K562 (cell line): ENCODE measurements at regions not wholly inside any gene's neighbourhood (a gene's known extent, or its start where the extent isn't known, plus 50 kb on each side); places are given as distances from the start of the nearest gene placed in this dataset.

ENCODE experiments used
- ATAC-seq: fragments of 200-7000 bp; cut with Tn5 transposase; 3 replicates; pipeline ENCODE4 v1.9.1; 2020; ENCODE audit warnings: moderate library complexity
- BruUV-seq: library from RNA; stranded (reverse); fragments of 400-500 nt; replicated peaks from 2 replicates; lab custom pipeline; 2021; lab: Mats Ljungman, UMichigan
- CTCF ChIA-PET: fragments of 300-600 bp; formaldehyde crosslinking; extraction: SDS; loops from one replicate; lab custom pipeline; 2021; ENCODE audit warnings: low intra/inter-chr PET ratio; lab: Yijun Ruan, JAX
- POLR2A ChIA-PET: fragments of 300-600, 350-650 bp; sonication (Branson Sonifier 250); formaldehyde crosslinking; extraction: SDS; loops from one replicate; lab custom pipeline; 2021; ENCODE audit warnings: antibody characterized with exemption, inconsistent platforms; lab: Yijun Ruan, JAX
- DNase-seq, 4 experiments: peaks; one replicate each; pipeline versions ENCODE4 v3.0.0 to v3.0.0-alpha.2; 2011 to 2018; ENCODE audit warnings: low spot score in 3 of 4, mixed read lengths in 3 of 4; ENCODE audit errors: extremely low read depth in 1 of 4
- FAIRE-seq: peaks from 2 replicates; lab custom pipeline; 2011; peaks lifted over from hg19 to GRCh38; lab: Jason Lieb, UNC
- H2AFZ ChIP-seq: 2 replicates; pipeline ENCODE4 v1.6.0; 2011; ENCODE audit warnings: low read depth, low read length, control low read depth, inconsistent platforms
- H3K27ac ChIP-seq: fragments of 200-600 bp; 3 replicates; pipeline ENCODE4 v1.8.0; 2011; ENCODE audit warnings: low read depth, mild to moderate bottlenecking, control low read depth, inconsistent platforms, low read length, moderate library complexity, mixed read lengths; ENCODE audit errors: extremely low read depth
- H3K27me3 ChIP-seq, 2 experiments: fragments of 300-600 bp in 1 of 2; 2 replicates in 1 of 2; 3 replicates in 1 of 2; pipeline versions ENCODE4 v1.6.0 to v1.8.0; 2011; ENCODE audit warnings: inconsistent platforms in 2 of 2, low read length in 2 of 2, mild to moderate bottlenecking in 1 of 2, mixed read lengths in 1 of 2, moderate library complexity in 1 of 2; ENCODE audit not compliant: control insufficient read depth in 2 of 2, insufficient read depth in 2 of 2
- H3K36me3 ChIP-seq: fragments of 300-600 bp; 3 replicates; pipeline ENCODE4 v1.8.0; 2011; ENCODE audit warnings: mild to moderate bottlenecking, low read length, inconsistent platforms; ENCODE audit not compliant: control insufficient read depth, insufficient read depth
- H3K4me1 ChIP-seq, 2 experiments: fragments of 200-600 bp in 1 of 2; replicated peaks in 1 of 2; 2 replicates in 1 of 2; 3 replicates in 1 of 2; pipeline versions ENCODE4 v1.5.1 to v1.8.0; 2011; ENCODE audit warnings: inconsistent platforms in 2 of 2, low read length in 2 of 2, mild to moderate bottlenecking in 1 of 2, mixed read lengths in 1 of 2, moderate library complexity in 1 of 2; ENCODE audit not compliant: control insufficient read depth in 2 of 2, insufficient read depth in 2 of 2
- H3K4me2 ChIP-seq: 2 replicates; pipeline ENCODE4 v1.6.1; 2011; ENCODE audit warnings: low read length, control low read depth, inconsistent platforms, mixed read lengths; ENCODE audit not compliant: insufficient read depth
- H3K4me3 ChIP-seq: fragments of 200-600 bp; sonication (generic), shearing (Covaris generic); 2 replicates; pipeline ENCODE4 v1.5.1; 2016; ENCODE audit warnings: control low read depth, inconsistent platforms
- H3K79me2 ChIP-seq: fragments of 200-600 bp; 3 replicates; pipeline ENCODE4 v1.8.0; 2011; ENCODE audit warnings: low read length, inconsistent platforms; ENCODE audit not compliant: control insufficient read depth, insufficient read depth
- H3K9ac ChIP-seq, 2 experiments: 2 replicates each; pipeline versions ENCODE4 v1.6.0 to v1.6.1; 2011; ENCODE audit warnings: low read depth in 2 of 2, low read length in 2 of 2, control low read depth in 1 of 2, inconsistent platforms in 1 of 2, mild to moderate bottlenecking in 1 of 2, mixed read lengths in 1 of 2; ENCODE audit not compliant: insufficient read depth in 1 of 2
- H3K9me1 ChIP-seq: one replicate; pipeline ENCODE4 v1.6.0; 2011; ENCODE audit warnings: inconsistent platforms, mild to moderate bottlenecking, low read length, moderate library complexity; ENCODE audit not compliant: control insufficient read depth, insufficient read depth
- H3K9me3 ChIP-seq: replicated peaks from 2 replicates; pipeline ENCODE4 v1.5.1; 2011; ENCODE audit warnings: low read depth, low read length, inconsistent platforms; ENCODE audit not compliant: control insufficient read depth, insufficient read depth
- H4K20me1 ChIP-seq: replicated peaks from 2 replicates; pipeline ENCODE4 v1.6.1; 2011; ENCODE audit warnings: low read length, inconsistent platforms, mixed read lengths; ENCODE audit not compliant: control insufficient read depth, insufficient read depth
- CCNT2 ChIP-seq: IDR thresholded peaks from 2 replicates; pipeline ENCODE4 v1.6.1; 2011; ENCODE audit warnings: borderline replicate concordance, low read depth, mild to moderate bottlenecking, moderate library complexity, mixed read lengths, low read length; ENCODE audit not compliant: insufficient read length; ENCODE audit errors: extremely low read depth
- PHF20 ChIP-seq: fragments of 450-650 bp; IDR thresholded peaks from 2 replicates; pipeline ENCODE4 v1.6.1; 2018; ENCODE audit not compliant: partially characterized antibody
- SMAD4 ChIP-seq: fragments of 250-450 bp; sonication (Bioruptor Pico); conservative IDR thresholded peaks from 2 replicates; pipeline ENCODE4 v1.8.0; 2021; ENCODE audit warnings: inconsistent platforms, mild to moderate bottlenecking, moderate library complexity
- ZNF133 ChIP-seq: fragments of 250-450 bp; sonication (Bioruptor Pico); IDR thresholded peaks from 2 replicates; pipeline ENCODE4 v1.4.0; 2020; ENCODE audit warnings: mild to moderate bottlenecking
- WGBS: fragments of 100-300 bp; shearing (Covaris generic); methylation state at CpG from one replicate; pipeline ENCODE4 v1.1.6; 2016; ENCODE audit warnings: low coverage, mixed read lengths; ENCODE audit not compliant: insufficient coverage; ENCODE audit errors: missing lambda C conversion rate; 5-methylcytosine and 5-hydroxymethylcytosine counted together
- in situ Hi-C: fragments of 300-500 bp; cut with MboI; formaldehyde crosslinking; loops from 4 replicates; pipeline ENCODE4 v1.15.0; 2018; ENCODE audit warnings: inconsistent platforms, mixed read lengths
- intact Hi-C: fragments of 100-400 bp; cut with micrococcal nuclease; formaldehyde crosslinking; loops from 2 replicates; pipeline ENCODE4 v1.14.2; 2022
- TF ChIP-seq, protein P1 (sequence below): IDR thresholded peaks from 3 replicates; pipeline ENCODE4 v1.6.1; 2011; ENCODE audit warnings: borderline replicate concordance, mild to moderate bottlenecking, moderate library complexity; ENCODE audit not compliant: insufficient read length; ENCODE audit errors: extremely low read depth

DNA sequence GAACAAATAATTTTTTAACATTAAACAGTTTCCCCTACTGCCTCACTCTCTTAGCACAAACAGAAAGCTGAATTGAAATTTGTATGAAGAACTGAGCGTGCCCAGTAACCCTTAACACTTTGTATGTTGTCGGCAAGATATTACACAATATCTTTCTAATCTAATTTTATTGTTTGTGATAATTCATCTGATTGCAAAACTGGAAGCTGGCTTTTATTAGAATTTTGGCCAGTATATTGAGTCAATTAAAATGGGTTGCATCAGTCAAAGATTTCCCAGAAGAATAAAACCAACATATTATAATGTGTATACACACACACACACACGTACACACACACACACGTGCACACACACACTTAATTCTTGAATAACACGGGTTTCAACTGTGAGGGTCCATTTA lies 2332.1 kb downstream of the PCDH7 start:
- Histone ChIP-seq H3K9ac (no peak overlapping the region), H4K20me1 (no peaks in the 10 kb centered on the region), H2AFZ (no peak overlapping the region), H3K79me2 (no peaks in the 10 kb centered on the region), H3K9me1 (no peaks in the 10 kb centered on the region), H3K27me3 (no peaks in the 10 kb centered on the region), H3K27ac (no peak overlapping the region), H3K4me1 (no peaks in the 10 kb centered on the region), H3K4me2 (no peak overlapping the region), H3K4me3 (no peak overlapping the region), H3K36me3 (no peaks in the 10 kb centered on the region), H3K9me3 (no peaks in the 10 kb centered on the region)
- BruUV-seq = no TSS peak
- ATAC-seq (no peak), FAIRE-seq (no peak), DNase-seq (no peak)
- ChIA-PET POLR2A (interaction anchor here (0.6 kb wide), 1 partner anchor 183 kb away, joined by 7 read pairs; no protein-coding TSS in a partner anchor), CTCF (no interaction called here)
- 2% methylated on average over 5 of the region's 5 CpGs for WGBS
- no peak for TF ChIP-seq ZNF133 (CRISPR knock-in tag)
- TF ChIP-seq, protein P1, sequence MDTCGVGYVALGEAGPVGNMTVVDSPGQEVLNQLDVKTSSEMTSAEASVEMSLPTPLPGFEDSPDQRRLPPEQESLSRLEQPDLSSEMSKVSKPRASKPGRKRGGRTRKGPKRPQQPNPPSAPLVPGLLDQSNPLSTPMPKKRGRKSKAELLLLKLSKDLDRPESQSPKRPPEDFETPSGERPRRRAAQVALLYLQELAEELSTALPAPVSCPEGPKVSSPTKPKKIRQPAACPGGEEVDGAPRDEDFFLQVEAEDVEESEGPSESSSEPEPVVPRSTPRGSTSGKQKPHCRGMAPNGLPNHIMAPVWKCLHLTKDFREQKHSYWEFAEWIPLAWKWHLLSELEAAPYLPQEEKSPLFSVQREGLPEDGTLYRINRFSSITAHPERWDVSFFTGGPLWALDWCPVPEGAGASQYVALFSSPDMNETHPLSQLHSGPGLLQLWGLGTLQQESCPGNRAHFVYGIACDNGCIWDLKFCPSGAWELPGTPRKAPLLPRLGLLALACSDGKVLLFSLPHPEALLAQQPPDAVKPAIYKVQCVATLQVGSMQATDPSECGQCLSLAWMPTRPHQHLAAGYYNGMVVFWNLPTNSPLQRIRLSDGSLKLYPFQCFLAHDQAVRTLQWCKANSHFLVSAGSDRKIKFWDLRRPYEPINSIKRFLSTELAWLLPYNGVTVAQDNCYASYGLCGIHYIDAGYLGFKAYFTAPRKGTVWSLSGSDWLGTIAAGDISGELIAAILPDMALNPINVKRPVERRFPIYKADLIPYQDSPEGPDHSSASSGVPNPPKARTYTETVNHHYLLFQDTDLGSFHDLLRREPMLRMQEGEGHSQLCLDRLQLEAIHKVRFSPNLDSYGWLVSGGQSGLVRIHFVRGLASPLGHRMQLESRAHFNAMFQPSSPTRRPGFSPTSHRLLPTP = no peak
- intact Hi-C loops (no loop called here), in situ Hi-C loops (no loop called here)

DNA sequence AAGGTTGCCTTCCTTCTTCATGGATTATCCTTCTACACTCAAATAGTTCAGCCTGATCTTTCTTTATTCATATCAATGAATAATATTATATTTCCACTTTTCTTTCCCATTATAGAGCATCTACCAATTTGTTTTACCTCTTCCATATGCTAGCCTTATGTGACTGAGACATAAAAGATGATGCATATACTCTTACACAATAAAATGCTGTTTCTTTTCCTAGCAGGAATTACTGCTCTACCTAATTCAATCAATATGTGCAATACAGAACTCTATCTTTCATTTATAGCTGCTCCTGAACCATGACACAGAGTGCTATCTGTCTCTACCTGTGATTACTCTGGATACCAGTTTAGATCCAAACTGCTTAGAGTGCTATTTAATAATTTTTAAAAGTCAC lies 2334.0 kb downstream of the PCDH7 start:
- Histone ChIP-seq H3K27ac (no peak overlapping the region), H3K9me1 (no peaks in the 10 kb centered on the region), H3K4me2 (no peak overlapping the region), H4K20me1 (no peaks in the 10 kb centered on the region), H3K4me3 (no peak overlapping the region), H3K27me3 (no peaks in the 10 kb centered on the region), H3K9me3 (no peaks in the 10 kb centered on the region), H3K36me3 (no peaks in the 10 kb centered on the region), H3K79me2 (no peaks in the 10 kb centered on the region), H3K9ac (no peak overlapping the region), H2AFZ (no peak overlapping the region), H3K4me1 (no peaks in the 10 kb centered on the region)
- ATAC-seq (no peak), FAIRE-seq (no peak), DNase-seq (no peak)
- BruUV-seq = no TSS peak
- ChIA-PET POLR2A (no interaction called here), CTCF (no interaction called here)
- in situ Hi-C loops = no loop called here
- intact Hi-C loops = no loop called here
- no peak for TF ChIP-seq PHF20
- TF ChIP-seq SMAD4 (CRISPR knock-in tag) = no peak
- no peak for TF ChIP-seq CCNT2
